Breast epithelium (tissue), 4 donors: ENCODE measurements at regions not wholly inside any gene's neighbourhood (a gene's known extent, or its start where the extent isn't known, plus 50 kb on each side); places are given as distances from the start of the nearest gene placed in this dataset.
A peak's percentile ranks its signal among the peaks of the same experiment; 100 is the strongest.
"Not testable (repeated sequence)": the region's sequence is repeated elsewhere in the genome, so short reads cannot be mapped to it uniquely, and the experiment has no call there.

Source experiments
- DNase-seq, 2 donors: peaks; one replicate each; pipeline ENCODE4 v3.0.0-alpha.2; 2019; ENCODE audit warnings: low spot score in 2 of 2
- H3K27ac ChIP-seq, 2 donors: fragments of 200-600 bp; sonication (generic) in 1 of 2; one replicate each; pipeline ENCODE4 v1.5.1; 2016 to 2019; ENCODE audit warnings: mild to moderate bottlenecking in 1 of 2
- H3K27me3 ChIP-seq, 2 donors: fragments of 200-600 bp; sonication (generic) in 1 of 2; one replicate each; pipeline versions ENCODE4 v1.5.1 to v1.6.0; 2017 to 2019; ENCODE audit warnings: control low read depth in 1 of 2, mild to moderate bottlenecking in 1 of 2
- H3K36me3 ChIP-seq: fragments of 200-600 bp; one replicate; pipeline ENCODE4 v1.5.1; 2019
- H3K4me1 ChIP-seq, 2 donors: fragments of 200-600 bp; sonication (generic); one replicate each; pipeline ENCODE4 v1.5.1; 2016 to 2019; ENCODE audit warnings: control low read depth in 1 of 2
- H3K4me3 ChIP-seq, 3 donors: fragments of 200-600 bp; sonication (generic); 1 replicate in 2 of 3; 2 replicates in 1 of 3; pipeline ENCODE4 v1.5.1; 2016 to 2019; ENCODE audit warnings: mild to moderate bottlenecking in 3 of 3, moderate library complexity in 2 of 3
- H3K9me3 ChIP-seq, 2 donors: fragments of 200-600 bp; sonication (generic) in 1 of 2; one replicate each; pipeline ENCODE4 v1.5.1; 2016 to 2019; ENCODE audit warnings: control low read depth in 1 of 2
- CTCF ChIP-seq, 3 donors: fragments of 450-650 bp; IDR thresholded peaks; one replicate each; pipeline ENCODE4 v1.5.1; 2016 to 2017; ENCODE audit warnings: antibody characterized with exemption in 3 of 3, mild to moderate bottlenecking in 3 of 3, moderate library complexity in 3 of 3
- POLR2A ChIP-seq: fragments of 450-650 bp; IDR thresholded peaks from one replicate; pipeline ENCODE4 v1.6.1; 2016; ENCODE audit warnings: antibody characterized with exemption, mild to moderate bottlenecking, moderate library complexity
- POLR2AphosphoS5 ChIP-seq, 3 donors: sonication (generic); formaldehyde crosslinking; IDR thresholded peaks; one replicate each; pipeline ENCODE4 v1.6.1; 2017; ENCODE audit warnings: antibody characterized with exemption in 3 of 3
- intact Hi-C: fragments of 100-400 bp; cut with DNase I; formaldehyde crosslinking; loops from one replicate; pipeline ENCODE4 v1.15.1; 2023; ENCODE audit warnings: low total_unique reads

GRCh38 chr6:121884620-121885019 lies 449.2 kb downstream of the GJA1 start:
- intact Hi-C loops: no loop called here
- Histone ChIP-seq H3K4me1 (no peaks in the 10 kb centered on the region), H3K9me3 (no peaks in the 10 kb centered on the region), H3K27ac (no peak overlapping the region), H3K36me3 (no peaks in the 10 kb centered on the region), H3K4me3 (no peak overlapping the region), H3K27me3 (no peaks in the 10 kb centered on the region)
- TF ChIP-seq POLR2AphosphoS5 (IDR thresholded peaks at IDR 0.05) (no peak), CTCF (IDR thresholded peaks at IDR 0.05) (no peak), POLR2A (no peak)
- DNase-seq: no peak

DNA sequence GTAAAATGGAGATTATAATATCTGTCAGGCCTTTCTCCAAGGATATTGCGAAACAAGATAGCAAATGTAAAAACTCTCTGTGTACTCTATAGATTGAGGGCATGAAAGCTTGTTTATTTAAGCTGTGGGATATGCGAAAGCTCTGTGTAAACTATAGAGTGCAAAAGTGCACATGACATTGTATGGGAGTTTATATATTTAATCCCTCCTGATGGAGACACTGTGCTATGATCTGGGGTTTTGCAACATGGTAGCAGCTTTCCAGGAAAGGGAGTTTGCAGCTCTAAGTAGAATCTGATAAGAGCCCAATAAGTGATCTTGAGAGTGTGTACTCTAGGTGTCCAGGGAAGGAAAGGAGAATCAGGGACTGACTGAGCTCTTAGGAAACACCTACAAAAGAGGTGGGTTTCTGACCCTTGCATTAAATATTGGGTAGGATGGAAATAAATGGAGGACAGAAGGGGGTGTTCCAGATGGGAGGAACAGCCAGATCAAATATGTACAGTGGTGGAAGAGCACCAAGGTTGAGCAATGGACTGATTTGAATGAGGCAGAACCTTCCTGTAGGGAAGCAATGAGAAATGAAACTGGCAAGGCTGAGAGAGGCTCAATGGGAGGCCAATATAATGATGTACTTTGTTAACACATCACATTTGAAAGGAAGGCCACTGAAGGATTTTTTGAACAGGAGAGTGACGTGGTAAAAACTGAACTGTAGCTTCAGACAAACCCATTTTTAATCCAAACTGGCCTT lies 450.1 kb downstream of the GJA1 start:
- H3K27me3 ChIP-seq: no peaks in the 10 kb centered on the region
- peak overlapping the region in 1 of 2 donors; percentile 69 for H3K27ac ChIP-seq
- no peak for TF ChIP-seq POLR2A
- no peak for TF ChIP-seq POLR2AphosphoS5 (IDR thresholded peaks at IDR 0.05)
- no peak for TF ChIP-seq CTCF (IDR thresholded peaks at IDR 0.05)

DNA sequence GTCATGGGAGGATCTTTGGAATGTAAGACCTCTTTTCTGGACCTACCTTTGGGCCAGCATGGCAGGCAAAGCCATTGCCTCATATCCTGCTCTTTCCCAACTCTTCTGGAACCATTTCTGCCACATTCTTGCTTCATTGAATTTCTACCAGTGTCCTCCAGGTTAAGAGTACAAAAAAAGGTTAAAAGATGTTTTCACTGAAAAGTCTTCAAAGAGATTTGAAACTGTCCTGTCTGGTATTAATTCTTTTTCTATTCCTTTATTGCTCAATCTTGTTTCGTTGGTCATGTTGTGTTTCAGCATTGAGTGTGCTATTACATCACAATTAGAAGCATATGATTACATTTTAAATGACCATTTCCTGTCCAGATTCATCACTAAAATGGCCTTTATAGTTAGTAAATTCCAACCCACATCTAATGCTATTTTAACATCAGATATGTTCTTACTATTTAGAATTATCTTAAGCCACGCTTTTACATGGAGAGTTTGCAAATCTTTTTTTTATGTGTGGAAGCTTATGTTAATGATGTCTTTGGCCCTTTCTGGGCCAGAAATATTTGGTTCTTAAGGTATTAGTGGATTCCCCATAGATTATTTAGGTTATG lies 450.9 kb downstream of the GJA1 start:
- H3K27ac ChIP-seq: peak overlapping the region; percentile 44 to 69
- DNase-seq: no peak
- no peak overlapping the region for H3K4me3 ChIP-seq
- TF ChIP-seq POLR2AphosphoS5 (IDR thresholded peaks at IDR 0.05) (peak; percentile 29 to 54 (median 33)), CTCF (IDR thresholded peaks at IDR 0.05) (no peak), POLR2A (no peak)
- no peaks in the 10 kb centered on the region for H3K9me3 ChIP-seq
- no peaks in the 10 kb centered on the region for H3K36me3 ChIP-seq
- H3K4me1 ChIP-seq: no peaks in the 10 kb centered on the region
- intact Hi-C loops: no loop called here
- H3K27me3 ChIP-seq: no peaks in the 10 kb centered on the region

More for the DNA sequence above, 450.1 kb downstream of the GJA1 start:
- DNase-seq: no peak
- no peaks in the 10 kb centered on the region for H3K9me3 ChIP-seq
- H3K4me3 ChIP-seq: no peak overlapping the region
- H3K36me3 ChIP-seq: no peaks in the 10 kb centered on the region
- intact Hi-C loops: no loop called here
- H3K4me1 ChIP-seq: no peaks in the 10 kb centered on the region

DNA sequence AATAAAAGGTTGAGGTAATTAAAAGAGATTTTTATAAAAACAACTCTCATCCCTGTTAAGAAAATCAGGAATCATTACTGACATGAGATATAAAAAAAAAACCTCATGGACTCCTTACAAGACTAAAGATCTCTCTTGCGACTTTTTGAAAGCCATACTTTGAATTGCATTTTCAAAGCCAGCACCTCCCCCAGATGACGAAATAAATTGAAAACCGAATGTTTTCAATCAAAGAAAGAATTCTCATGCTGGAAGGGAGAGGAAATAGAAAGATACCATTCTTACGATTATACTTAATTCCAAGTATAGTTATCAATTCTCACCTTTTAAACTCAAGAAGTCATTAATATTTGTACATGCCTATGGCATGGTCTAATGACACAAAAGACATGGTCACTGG lies 452.3 kb downstream of the GJA1 start:
- no peaks in the 10 kb centered on the region for H3K36me3 ChIP-seq
- no peak for TF ChIP-seq POLR2AphosphoS5 (IDR thresholded peaks at IDR 0.05)
- TF ChIP-seq CTCF (IDR thresholded peaks at IDR 0.05): no peak
- no peaks in the 10 kb centered on the region for H3K4me1 ChIP-seq
- intact Hi-C loops: no loop called here
- H3K27ac ChIP-seq: no peak overlapping the region
- H3K27me3 ChIP-seq: no peaks in the 10 kb centered on the region
- no peaks in the 10 kb centered on the region for H3K9me3 ChIP-seq
- no peak overlapping the region for H3K4me3 ChIP-seq
- no peak for DNase-seq

GRCh38 chr6:121890307-121890910 lies 455.0 kb downstream of the GJA1 start:
- no peak for TF ChIP-seq CTCF (IDR thresholded peaks at IDR 0.05)
- TF ChIP-seq POLR2AphosphoS5 (IDR thresholded peaks at IDR 0.05): no peak
- no peak for TF ChIP-seq POLR2A
- H3K36me3 ChIP-seq: no peaks in the 10 kb centered on the region
- intact Hi-C loops: loop anchor here (2.0 kb wide), 1 partner anchor 52 kb away; no protein-coding TSS in a partner anchor
- H3K4me3 ChIP-seq: no peak overlapping the region
- no peaks in the 10 kb centered on the region for H3K9me3 ChIP-seq
- no peaks in the 10 kb centered on the region for H3K27me3 ChIP-seq
- no peak for DNase-seq
- H3K4me1 ChIP-seq: no peaks in the 10 kb centered on the region
- H3K27ac ChIP-seq: no peak overlapping the region

DNA sequence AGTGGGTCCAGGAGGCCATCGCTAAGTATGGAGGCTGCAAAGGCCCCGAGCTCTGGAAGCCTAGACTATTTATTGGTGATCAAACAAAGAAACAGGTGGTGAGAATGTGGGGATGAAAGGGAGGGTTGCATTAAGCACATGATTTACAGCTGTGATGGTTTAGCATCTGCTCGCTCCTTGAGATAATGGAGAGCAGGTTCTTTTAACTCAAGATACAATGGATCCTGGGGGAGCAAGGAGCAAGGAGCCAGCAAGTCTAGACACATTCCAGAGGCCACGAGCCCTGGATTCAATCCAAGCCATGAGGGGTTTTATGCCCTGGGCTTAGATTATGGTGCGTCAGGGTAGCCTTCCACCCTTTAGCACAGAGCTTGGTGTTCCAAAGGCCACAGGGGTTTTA lies 460.3 kb downstream of the GJA1 start:
- H3K27me3 ChIP-seq, H3K4me3 ChIP-seq, H3K4me1 ChIP-seq, DNase-seq, intact Hi-C loops, H3K36me3 ChIP-seq, H3K9me3 ChIP-seq: not testable (repeated sequence)
- H3K27ac ChIP-seq: peak overlapping the region in 1 of 2 donors; percentile 49
